ENCODE measurements at regions not wholly inside any gene's neighbourhood (a gene's known extent, or its start where the extent isn't known, plus 50 kb on each side); places are given as distances from the start of the nearest gene placed in this dataset.

DNA sequence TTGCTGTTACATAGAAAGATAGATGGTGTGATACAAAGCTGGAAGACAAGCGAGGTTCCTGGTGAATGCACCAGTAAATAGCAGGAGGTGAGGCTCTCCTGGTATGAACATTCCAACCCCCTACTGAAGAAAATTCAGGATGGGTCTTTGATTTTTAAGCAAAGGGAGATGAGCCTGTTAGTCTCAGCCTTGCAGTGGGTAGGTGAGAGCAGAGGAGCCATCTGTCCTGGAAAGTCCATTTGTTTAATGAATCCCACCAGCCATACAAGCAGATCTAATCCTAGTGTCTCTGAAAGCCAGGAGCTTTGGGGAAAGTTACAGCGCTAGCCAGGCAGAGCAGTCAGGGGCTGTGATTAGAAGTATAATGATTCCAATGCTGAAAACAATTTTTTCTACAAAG is 234.8 kb upstream of the FOXN3 start:
- no peaks in the 10 kb centered on the region for H3K27me3 ChIP-seq
- H3K4me3 ChIP-seq = no peak overlapping the region
- no peaks in the 10 kb centered on the region for H3K36me3 ChIP-seq (ENCODE audit: low read depth, missing control alignments)
- no peak for DNase-seq
- intact Hi-C loops (cut with DNase I; ENCODE audit: low total_unique reads) = no loop called here
- H3K4me1 ChIP-seq = no peaks in the 10 kb centered on the region
- no peaks in the 10 kb centered on the region for H3K9me3 ChIP-seq
- H3K27ac ChIP-seq = no peak overlapping the region
- 88 to 98% methylated on average over 2 of the region's 2 CpGs for whole genome bisulfite sequencing, 2 donors
- TF ChIP-seq, protein P1, sequence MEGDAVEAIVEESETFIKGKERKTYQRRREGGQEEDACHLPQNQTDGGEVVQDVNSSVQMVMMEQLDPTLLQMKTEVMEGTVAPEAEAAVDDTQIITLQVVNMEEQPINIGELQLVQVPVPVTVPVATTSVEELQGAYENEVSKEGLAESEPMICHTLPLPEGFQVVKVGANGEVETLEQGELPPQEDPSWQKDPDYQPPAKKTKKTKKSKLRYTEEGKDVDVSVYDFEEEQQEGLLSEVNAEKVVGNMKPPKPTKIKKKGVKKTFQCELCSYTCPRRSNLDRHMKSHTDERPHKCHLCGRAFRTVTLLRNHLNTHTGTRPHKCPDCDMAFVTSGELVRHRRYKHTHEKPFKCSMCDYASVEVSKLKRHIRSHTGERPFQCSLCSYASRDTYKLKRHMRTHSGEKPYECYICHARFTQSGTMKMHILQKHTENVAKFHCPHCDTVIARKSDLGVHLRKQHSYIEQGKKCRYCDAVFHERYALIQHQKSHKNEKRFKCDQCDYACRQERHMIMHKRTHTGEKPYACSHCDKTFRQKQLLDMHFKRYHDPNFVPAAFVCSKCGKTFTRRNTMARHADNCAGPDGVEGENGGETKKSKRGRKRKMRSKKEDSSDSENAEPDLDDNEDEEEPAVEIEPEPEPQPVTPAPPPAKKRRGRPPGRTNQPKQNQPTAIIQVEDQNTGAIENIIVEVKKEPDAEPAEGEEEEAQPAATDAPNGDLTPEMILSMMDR (IDR thresholded peaks at IDR 0.05) = no peak
- no peak for TF ChIP-seq POLR2A (IDR thresholded peaks at IDR 0.05)

DNA sequence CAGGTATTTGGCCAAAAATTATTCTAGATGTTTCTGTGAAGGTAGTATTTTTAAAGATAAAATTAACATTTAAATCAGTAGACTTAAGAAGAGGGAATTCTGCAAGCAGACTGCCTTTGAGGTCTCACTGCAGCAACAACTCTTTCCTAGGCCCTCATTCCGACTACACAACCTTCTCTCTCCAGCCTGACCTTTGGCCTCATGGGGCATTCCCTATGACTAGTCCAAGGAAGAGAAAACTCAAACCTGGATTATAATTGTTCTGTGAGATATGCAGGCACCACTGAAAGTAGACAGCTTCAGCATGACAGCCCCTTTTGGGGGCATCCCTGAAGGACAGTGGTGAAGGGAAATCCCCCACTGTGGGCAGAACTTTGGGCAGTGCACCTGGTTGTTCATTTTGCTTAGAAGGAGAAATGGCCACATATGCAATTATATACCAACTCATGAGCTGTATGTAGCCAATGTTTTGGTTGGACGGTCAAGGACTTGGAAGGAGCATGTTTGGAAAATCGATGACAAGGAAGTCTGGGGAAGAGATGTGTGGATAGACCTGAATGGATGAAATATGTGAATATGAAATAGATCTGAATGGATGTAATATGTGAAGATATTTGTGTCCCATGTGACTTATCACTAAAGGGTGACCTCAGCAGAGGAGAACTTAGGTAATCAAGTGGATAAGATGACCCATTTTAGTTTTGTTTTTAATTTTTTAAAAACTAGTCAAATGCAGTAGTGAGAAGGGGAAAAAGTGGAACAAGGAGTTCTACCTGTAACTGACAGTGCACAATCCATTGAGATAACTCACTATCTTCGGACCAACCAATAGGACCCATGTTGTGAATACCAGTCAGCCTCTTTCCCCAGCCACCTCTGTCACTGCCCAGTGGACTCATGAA is 233.3 kb upstream of the FOXN3 start:
- intact Hi-C loops (cut with DNase I; ENCODE audit: low total_unique reads) = no loop called here
- WGBS, 2 donors = 94 to 97% methylated on average over 4 of the region's 4 CpGs
- TF ChIP-seq POLR2A (IDR thresholded peaks at IDR 0.05) = no peak
- TF ChIP-seq, protein P1 (IDR thresholded peaks at IDR 0.05) = no peak
- H3K4me1 ChIP-seq = no peaks in the 10 kb centered on the region
- H3K27ac ChIP-seq = no peak overlapping the region
- no peak overlapping the region for H3K4me3 ChIP-seq
- H3K27me3 ChIP-seq = no peaks in the 10 kb centered on the region
- no peaks in the 10 kb centered on the region for H3K36me3 ChIP-seq (ENCODE audit: low read depth, missing control alignments)
- no peak for DNase-seq
- H3K9me3 ChIP-seq = no peaks in the 10 kb centered on the region

DNA sequence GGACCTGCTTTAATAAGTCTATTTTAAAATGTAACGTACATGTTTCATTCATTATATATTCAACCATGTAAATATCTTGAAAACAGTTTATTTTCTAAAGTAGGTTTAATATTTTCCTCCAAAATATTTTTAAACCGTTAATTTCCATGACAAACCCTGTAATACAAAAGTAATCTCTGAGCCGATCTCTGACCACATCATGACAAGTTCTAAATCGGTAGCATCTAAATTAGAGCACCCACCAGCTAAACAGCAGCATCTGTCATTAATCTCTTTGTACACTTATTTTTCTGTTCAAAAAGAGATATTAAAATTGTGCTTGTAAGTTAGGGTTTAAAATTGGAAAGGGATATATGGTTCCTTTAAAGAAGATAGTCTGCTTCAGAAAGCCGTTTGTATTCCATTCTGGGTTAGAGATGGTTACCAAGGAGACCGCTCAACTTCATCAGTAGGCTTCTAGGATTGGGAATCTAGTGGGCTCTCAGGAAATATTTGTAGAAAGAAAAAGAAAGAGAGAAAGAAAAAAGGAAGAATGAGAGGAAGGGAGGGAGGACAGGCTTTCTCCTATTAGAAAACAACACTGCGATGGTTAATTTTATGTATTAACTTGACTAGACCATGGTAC is 232.5 kb upstream of the FOXN3 start:
- Histone ChIP-seq H3K4me1 (no peaks in the 10 kb centered on the region), H3K4me3 (no peak overlapping the region), H3K9me3 (no peaks in the 10 kb centered on the region), H3K27me3 (no peaks in the 10 kb centered on the region), H3K36me3 (ENCODE audit: low read depth, missing control alignments) (no peaks in the 10 kb centered on the region), H3K27ac (no peak overlapping the region)
- no peak for DNase-seq
- intact Hi-C loops (cut with DNase I; ENCODE audit: low total_unique reads) = no loop called here
- TF ChIP-seq, protein P1 (IDR thresholded peaks at IDR 0.05) = no peak
- TF ChIP-seq POLR2A (IDR thresholded peaks at IDR 0.05) = no peak
- 90% methylated on average over 7 of the region's 7 CpGs for WGBS, 2 donors

DNA sequence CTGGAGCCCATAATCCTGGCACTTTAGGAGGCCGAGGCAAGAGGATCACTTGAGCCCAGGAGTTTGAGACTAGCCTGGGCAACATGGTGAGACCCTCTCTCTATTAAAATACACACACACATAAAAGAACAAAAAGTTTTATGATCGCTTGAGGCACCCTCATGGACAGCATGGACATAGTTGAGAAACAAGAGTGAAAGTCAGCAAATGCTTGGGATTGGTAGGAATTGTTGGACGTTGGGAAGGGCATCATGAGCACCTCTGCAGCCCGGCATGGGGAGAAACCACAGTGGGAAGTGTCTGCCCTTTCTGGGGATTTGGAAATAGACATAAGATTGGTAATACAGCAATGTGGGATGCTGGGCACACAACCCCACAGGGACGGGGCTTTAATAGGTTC is 231.9 kb upstream of the FOXN3 start:
- H3K4me1 ChIP-seq = no peaks in the 10 kb centered on the region
- TF ChIP-seq, protein P1 (IDR thresholded peaks at IDR 0.05) = no peak
- TF ChIP-seq POLR2A (IDR thresholded peaks at IDR 0.05) = no peak
- no peak for DNase-seq
- no peaks in the 10 kb centered on the region for H3K9me3 ChIP-seq
- H3K36me3 ChIP-seq (ENCODE audit: low read depth, missing control alignments) = no peaks in the 10 kb centered on the region
- H3K27ac ChIP-seq = no peak overlapping the region
- intact Hi-C loops (cut with DNase I; ENCODE audit: low total_unique reads) = no loop called here
- WGBS, 2 donors = 89 to 94% methylated on average over 5 of the region's 5 CpGs
- H3K27me3 ChIP-seq = no peaks in the 10 kb centered on the region
- no peak overlapping the region for H3K4me3 ChIP-seq
